ENCODE measurements at regions not wholly inside any gene's neighbourhood (a gene's known extent, or its start where the extent isn't known, plus 50 kb on each side); places are given as distances from the start of the nearest gene placed in this dataset.

GRCh38 chr13:81058916-81059290, 718.0 kb upstream of the SPRY2 start:
- H3K27ac ChIP-seq (replicated peaks): no peak overlapping the region
- DNase-seq (ENCODE audit: low read depth in 1 of 2, low spot score in 1 of 2): no peak
- TF ChIP-seq SPI1 (IDR thresholded peaks at IDR 0.05; ENCODE audit: borderline replicate concordance, low read depth): no peak

DNA sequence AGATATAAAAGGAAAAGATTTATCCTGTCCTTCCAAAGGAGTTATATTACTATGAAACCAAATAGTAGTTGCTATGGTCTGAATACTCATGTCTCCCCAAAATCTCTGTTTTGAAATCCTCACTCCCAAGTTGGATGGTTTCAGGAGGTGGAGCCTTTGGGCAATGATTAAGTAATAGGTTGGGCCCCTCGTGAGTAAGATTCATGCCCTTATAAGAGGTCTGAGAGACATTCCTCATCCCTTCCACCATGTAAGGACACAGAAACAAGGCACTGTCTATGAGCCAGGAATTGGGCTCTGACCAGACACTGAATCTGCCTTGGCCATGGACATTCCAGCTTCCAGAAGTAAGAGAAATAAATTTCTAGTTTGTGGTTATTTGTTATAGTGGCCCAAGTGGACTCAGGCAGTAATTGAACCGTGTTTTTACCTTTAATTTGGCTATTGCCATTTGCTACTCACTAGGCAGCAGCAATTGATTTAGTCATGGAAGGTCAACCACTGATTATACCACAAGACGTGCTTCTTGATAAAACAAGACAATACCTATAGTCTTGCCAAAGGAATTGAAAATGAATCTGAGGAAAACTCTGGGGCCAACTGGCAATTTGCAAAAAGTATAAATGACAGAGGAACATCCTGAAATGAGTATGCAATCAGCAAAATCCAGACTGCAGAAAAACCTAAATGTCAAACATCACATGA, 717.4 kb upstream of the SPRY2 start:
- H3K27me3 ChIP-seq (ENCODE audit: insufficient read depth, poor library complexity, severe bottlenecking): peaks cover 2% of the 10 kb centered on the region
- no peak overlapping the region for H3K4me3 ChIP-seq (replicated peaks; ENCODE audit: insufficient read depth, low read length)
- TF ChIP-seq CTCF (IDR thresholded peaks at IDR 0.05; ENCODE audit: insufficient read depth, low read length): no peak
- TF ChIP-seq POLR2AphosphoS5 (IDR thresholded peaks at IDR 0.05; ENCODE audit: low read depth): no peak
- TF ChIP-seq SPI1 (IDR thresholded peaks at IDR 0.05; ENCODE audit: borderline replicate concordance, low read depth): no peak
- TF ChIP-seq REST (IDR thresholded peaks at IDR 0.05; ENCODE audit: insufficient replicate concordance, low read depth): no peak
- TF ChIP-seq GABPA (IDR thresholded peaks at IDR 0.05; ENCODE audit: low read depth): no peak
- H3K27ac ChIP-seq (replicated peaks): no peak overlapping the region
- DNase-seq (ENCODE audit: low read depth in 1 of 2, low spot score in 1 of 2): no peak

More at GRCh38 chr13:81058916-81059290, 718.0 kb upstream of the SPRY2 start:
- H3K27me3 ChIP-seq (ENCODE audit: insufficient read depth, poor library complexity, severe bottlenecking): peaks cover 2% of the 10 kb centered on the region
- no peak overlapping the region for H3K4me3 ChIP-seq (replicated peaks; ENCODE audit: insufficient read depth, low read length)

DNA sequence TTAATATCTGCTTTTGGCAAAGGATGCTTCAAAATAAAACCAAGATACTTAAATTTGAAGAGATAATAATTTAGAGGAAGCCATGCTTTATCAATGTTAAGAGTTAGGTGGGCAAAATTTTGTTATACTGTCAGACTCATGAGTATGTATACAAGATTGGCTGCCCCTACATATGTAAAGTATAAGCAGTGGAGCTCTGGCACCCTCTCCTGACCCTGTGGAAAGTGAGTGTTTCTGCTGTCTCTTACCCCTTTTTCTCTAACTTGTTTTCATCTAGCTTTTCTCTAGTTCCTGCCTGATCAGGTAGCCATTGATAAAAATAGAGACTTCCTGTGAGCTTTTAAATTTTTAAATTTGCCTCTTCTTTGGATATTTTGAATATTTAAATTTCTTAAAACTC, 710.9 kb upstream of the SPRY2 start:
- Histone ChIP-seq H3K27ac (replicated peaks) (no peak overlapping the region), H3K27me3 (ENCODE audit: insufficient read depth, poor library complexity, severe bottlenecking) (no peaks in the 10 kb centered on the region), H3K4me3 (replicated peaks; ENCODE audit: insufficient read depth, low read length) (no peak overlapping the region)
- TF ChIP-seq GABPA (IDR thresholded peaks at IDR 0.05; ENCODE audit: low read depth): no peak
- TF ChIP-seq CTCF (IDR thresholded peaks at IDR 0.05; ENCODE audit: insufficient read depth, low read length): no peak
- no peak for TF ChIP-seq POLR2AphosphoS5 (IDR thresholded peaks at IDR 0.05; ENCODE audit: low read depth)
- no peak for TF ChIP-seq REST (IDR thresholded peaks at IDR 0.05; ENCODE audit: insufficient replicate concordance, low read depth)
- no peak for TF ChIP-seq SPI1 (IDR thresholded peaks at IDR 0.05; ENCODE audit: borderline replicate concordance, low read depth)
- DNase-seq (ENCODE audit: low read depth in 1 of 2, low spot score in 1 of 2): no peak

GRCh38 chr13:81048026-81048461, 707.1 kb upstream of the SPRY2 start:
- peak in 1 of 2 experiments; percentile 18 for DNase-seq (ENCODE audit: low read depth in 1 of 2, low spot score in 1 of 2)
- Histone ChIP-seq H3K27me3 (ENCODE audit: insufficient read depth, poor library complexity, severe bottlenecking) (no peaks in the 10 kb centered on the region), H3K4me3 (replicated peaks; ENCODE audit: insufficient read depth, low read length) (no peak overlapping the region), H3K27ac (replicated peaks) (no peak overlapping the region)
- TF ChIP-seq SPI1 (IDR thresholded peaks at IDR 0.05; ENCODE audit: borderline replicate concordance, low read depth): peak; percentile 92
- TF ChIP-seq CTCF (IDR thresholded peaks at IDR 0.05; ENCODE audit: insufficient read depth, low read length): no peak
- no peak for TF ChIP-seq GABPA (IDR thresholded peaks at IDR 0.05; ENCODE audit: low read depth)
- TF ChIP-seq POLR2AphosphoS5 (IDR thresholded peaks at IDR 0.05; ENCODE audit: low read depth): no peak
- TF ChIP-seq REST (IDR thresholded peaks at IDR 0.05; ENCODE audit: insufficient replicate concordance, low read depth): peak; percentile 83

Measured in HL-60 (cell line).